ENCODE measurements at regions not wholly inside any gene's neighbourhood (a gene's known extent, or its start where the extent isn't known, plus 50 kb on each side); places are given as distances from the start of the nearest gene placed in this dataset.

DNA sequence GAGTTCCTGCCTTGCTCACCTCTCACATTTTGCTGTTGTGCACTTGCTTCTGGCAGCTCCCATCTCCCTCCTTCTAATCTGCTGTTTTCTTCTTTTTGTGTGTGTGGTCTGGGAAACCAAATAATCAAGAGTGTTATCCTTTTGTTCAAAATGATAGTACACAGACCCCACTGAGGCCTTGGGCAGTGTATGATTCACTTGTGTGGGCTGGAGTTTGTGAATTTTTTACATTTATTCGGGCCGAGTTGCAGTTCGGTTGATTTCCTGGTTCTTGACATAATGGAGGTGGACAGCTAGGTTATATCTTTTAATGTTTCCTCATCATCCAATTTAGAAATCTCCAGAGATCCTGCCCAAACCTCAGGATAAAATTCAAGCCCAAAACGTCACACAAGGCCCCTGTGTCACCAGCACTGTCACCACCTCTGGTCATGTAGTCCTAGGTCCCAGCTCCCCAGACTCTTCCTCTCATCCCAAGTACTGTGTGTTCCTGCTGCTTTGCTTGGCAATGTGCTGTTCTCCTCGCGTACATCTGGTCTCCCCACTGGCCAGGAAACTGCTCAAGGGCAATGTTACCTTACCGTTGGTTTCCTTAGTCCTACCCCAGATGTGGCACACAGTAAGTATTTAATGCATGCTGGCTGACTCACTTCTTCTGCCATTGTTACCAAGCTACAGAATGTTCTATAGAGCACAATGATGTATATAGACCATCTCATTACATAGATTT, 55.7 kb upstream of the PHACTR2 start:
- no peak for DNase-seq

DNA sequence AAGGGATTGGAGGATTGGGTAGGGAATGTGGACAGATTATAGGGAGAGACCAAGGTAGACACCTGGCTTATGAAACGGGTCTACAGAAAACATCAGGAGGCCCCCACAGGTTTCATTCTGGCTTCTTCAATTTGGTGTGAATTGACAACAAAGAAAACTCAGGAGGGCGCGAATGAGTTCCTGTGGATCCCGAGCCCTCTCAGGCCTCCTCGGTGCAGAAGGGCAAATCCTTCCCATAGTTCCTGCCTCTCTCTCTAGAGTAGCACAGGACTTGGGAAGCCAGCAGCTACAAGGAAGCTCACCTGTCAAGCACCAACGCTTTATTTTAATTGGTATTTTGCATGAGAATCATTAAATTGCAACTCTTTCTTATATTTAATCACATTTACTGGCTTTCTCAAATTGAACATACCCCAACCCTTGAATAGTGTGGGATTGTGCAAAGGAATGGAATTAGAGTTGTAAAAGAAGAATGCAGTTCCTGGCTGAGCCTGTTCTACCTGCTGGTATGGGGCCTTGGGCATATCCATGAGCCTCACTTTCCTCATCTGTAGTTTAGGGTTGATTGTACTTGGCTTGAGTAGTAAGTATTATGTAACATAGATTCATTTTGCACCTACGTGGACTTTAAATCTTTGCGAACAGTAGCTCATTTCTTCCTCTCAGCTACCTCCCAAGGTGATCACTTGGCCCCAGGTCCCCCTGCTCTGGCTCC, 56.4 kb upstream of the PHACTR2 start:
- no peak for DNase-seq

DNA sequence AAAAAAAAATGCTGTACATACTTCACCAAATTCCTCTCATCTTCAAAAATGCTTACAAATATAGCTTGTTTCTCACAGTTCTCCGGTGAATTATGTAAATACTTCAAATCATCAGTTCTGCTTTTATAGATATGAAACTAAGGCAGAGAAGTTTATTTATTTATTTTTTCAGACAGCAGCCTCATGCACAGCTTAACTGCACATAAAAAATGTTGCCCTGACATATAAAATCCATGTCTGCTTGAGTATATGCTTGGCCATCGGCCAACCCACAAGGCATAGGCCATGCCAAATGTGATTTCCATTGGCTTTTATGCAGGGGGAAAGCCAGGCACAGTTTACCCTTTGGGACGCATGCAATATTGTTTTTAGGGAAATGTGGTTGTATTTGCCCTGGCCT, 57.3 kb upstream of the PHACTR2 start:
- DNase-seq, result peak; percentile 30

DNA sequence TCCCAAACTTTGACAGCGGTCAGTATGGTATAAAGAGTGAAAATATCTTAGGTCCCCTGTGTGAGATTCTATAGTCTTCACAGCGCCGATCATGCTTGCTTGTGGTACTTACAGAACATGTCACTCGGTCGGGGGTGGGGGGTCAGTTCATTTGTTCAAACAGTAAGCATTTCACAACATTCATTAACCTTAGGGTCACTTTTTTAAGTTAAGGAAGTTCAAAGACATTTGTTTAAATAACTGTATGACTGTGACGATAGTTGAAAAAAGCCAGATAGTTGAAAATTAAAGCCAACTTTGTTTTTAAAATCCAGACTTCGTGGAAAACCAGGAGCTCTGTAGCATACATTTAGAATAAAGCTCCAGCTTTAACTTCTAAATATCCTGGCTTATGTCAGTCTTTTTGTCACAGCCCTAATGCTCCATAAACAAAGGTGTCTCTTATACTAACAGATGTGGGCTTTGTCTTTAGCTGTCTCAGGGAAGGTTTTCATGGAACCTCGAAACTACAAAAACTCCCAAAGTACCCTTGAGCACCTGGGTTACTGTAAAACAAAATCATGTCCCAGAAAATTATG, 57.9 kb upstream of the PHACTR2 start:
- no peak for DNase-seq

DNA sequence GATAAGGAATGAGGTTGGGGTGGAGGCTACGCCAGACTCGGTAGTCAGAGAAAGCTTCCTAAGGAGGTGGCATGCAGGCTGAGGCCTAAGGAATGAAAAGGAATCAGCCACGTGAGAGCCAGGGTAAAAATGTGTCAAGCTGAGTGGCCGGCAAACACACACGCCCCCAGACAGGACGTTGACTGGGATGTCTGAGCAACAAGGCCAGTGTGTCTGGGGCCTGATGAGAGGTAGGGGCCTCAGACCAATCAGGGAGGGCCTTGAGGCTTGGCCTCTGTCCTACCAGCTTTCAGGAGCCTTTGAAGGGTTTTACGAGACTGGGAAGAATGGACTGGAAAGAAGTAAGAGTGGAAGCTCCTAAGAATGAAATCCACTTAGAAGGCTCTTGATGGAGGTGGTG, 61.0 kb upstream of the PHACTR2 start:
- no peak for DNase-seq

DNA sequence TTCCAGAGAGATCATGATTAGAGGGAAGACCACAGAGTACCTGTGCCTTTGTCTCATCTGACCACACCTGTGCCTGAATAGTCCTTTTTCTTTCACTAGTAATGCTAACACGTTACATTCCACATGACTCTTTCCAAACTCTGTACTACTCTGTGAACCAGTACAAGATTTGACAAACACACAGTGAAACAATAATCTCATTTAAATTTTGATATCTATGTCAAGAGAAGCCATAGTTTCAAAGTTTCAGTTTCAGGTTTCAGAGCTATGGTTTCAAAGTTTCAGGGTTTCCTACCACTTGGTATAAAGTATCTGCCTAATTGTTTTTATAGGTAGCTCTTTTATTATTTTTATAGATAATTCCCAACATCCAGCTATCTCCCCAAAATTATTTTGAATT, 62.0 kb upstream of the PHACTR2 start:
- no peak for DNase-seq

DNA sequence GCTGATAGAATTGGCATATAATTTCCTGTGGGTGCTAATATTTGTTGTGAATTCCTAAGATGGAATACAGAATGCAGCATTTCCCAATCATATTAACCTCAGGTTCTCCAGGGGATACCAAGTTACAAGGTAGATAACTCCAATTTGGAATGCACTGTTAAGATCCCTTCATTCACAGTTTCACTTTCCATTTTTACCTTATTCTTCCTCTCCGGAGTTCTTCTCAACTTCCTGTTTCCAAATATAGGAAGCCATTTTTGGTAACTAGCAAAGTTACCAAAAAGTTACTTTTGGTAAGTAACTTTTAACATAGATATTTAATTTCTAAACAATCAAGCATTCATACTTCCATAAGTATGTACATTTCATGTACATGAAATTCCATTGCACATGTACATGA, 63.5 kb upstream of the PHACTR2 start:
- no peak for DNase-seq

DNA sequence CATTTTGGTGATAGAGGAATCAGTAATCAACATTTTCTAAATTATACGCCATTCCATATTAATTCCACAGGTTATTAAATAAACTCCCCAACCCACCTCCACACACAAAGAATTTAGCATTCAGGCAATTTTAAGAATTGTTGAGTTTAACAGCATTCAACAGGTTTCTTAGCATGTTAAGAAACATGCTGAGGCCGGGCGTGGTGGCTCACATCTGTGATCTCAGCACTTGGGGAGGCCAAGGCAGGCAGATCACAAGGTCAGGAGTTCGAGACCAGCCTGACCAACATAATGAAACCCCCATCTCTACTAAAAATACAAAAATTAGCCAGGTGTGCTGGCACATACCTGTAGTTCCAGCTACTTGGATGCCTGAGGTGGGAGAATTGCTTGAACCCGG, 64.0 kb upstream of the PHACTR2 start:
- no peak for DNase-seq

DNA sequence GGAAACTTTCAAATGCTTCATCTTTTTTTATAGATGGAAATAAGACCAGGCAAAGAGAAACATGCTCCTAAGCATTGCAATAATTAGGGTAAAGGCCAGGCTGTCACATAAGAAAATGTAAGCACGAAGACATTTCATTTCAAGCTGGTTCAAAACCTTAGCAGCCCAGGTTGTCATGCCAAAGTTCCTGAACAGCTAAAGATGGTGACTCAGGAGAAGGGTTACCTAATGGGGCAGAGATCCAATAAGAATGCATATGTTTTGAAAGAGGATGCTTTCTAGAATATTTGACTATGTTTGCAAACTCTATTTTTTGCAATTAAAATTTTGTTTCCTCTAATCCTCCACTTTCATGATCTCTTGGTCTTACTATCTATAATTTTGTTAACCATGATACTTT, 65.6 kb upstream of the PHACTR2 start:
- no peak for DNase-seq

DNA sequence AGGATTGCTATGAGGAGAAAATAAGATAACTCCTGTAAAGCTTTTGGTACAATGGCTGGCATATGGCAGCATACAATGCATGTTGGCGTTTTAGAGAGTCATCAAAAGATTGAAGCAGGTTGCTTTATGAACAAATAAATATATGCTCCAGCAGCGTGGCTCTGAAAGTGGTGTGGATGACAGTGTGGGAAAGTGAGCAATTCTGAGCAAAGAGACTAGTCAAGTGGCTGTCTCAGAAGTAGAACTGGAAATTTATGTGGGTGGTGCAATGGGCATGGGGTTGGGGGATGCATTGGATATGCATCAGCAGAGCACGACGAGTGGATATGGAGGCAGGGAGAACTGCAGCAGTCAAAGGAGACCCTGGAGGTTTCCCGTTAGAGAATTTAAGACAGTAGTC, 66.2 kb upstream of the PHACTR2 start:
- DNase-seq, result no peak

DNA sequence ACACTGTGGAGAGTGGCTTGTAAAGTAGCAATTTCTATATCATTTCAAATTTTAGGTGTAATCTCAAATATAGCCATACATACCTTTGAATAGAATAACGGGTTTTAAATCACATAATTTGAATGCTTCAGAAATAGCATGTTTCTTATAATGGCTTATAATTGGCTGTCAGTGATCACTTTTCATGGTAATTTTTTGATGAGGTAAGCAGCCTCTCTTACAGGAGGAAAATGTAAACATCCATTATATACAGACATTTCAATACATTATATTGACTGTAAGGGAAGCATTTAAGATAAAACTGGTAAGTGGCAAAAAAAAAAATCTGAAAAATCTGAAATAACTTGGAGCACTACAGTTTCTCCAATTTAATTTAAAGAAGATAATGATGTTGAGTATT, 67.8 kb upstream of the PHACTR2 start:
- DNase-seq, result no peak

DNA sequence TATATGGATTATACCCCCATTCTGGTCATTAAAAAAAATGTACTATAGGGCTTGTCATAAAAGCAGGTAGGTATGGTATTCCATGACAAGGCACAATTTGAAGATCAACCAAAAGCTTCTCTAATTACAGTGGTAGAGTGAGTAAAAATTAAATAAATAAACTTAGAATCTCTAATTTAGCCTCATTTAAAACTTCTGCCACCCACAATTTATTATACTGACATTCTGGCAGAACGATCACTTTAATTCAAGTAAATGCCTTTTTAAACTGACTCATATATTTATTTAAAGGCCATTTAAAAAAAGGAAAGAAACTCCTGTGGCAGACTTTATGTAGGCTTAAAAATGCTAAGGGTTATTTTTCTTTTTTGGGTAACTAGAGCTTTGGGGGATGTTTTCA, 68.3 kb upstream of the PHACTR2 start:
- DNase-seq, result no peak

DNA sequence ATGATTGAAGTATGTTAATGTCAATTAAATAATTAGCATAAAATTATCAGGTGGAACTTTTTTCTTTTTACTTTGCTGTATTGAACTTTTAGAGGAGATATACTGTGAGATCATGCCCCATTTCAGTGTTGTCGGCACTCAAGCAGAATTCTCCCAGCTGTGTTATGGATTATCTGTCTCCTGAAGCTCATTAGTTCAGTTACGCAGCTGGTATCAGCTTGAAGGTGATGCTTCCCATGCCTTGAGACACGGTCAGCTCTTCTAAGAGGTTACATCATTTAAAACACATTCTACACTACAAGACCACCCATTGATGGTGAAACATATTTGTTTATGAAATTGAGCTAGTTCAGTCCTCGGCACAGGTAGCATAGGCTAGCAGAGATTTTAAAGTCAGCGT, 68.9 kb upstream of the PHACTR2 start:
- DNase-seq, result no peak

DNA sequence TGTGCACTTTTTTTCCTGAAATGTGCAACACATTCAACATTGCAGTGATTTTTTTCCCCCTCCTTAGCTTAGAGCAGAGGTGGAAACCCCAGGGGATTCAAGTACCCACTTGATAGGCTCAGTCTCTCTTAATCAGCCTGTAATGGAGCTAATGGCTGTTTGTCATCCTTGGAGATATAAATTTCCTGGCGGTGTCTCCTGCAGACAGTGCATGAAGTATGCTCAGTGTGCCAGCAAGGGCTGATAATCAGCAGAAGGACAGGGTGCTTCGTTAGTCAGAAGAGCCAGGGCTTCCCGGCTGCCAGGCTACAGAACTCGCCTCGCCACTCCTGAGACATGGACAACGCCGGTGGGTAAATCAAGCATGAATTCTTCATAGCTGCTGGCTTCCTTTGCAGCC, 69.8 kb upstream of the PHACTR2 start:
- no peak for DNase-seq

DNA sequence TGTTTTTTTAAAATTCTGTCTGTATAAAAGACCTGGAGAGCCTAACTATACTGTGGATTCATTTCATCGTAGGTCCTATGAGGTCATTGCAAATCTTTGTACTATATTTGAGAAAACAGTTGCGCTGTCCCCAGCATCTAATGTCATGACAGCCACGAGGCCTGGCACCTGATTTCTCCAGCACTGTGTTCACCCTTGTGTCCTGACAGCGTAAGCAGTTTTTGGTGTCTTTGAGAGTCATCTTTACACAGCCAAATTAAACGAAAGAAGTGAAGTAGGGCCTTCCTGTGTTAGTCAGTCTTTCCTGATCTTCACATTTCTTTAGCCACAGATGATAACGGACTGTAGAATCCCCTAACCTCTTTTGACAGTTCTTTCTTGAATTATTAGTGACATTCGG, 70.6 kb upstream of the PHACTR2 start:
- no peak for DNase-seq

DNA sequence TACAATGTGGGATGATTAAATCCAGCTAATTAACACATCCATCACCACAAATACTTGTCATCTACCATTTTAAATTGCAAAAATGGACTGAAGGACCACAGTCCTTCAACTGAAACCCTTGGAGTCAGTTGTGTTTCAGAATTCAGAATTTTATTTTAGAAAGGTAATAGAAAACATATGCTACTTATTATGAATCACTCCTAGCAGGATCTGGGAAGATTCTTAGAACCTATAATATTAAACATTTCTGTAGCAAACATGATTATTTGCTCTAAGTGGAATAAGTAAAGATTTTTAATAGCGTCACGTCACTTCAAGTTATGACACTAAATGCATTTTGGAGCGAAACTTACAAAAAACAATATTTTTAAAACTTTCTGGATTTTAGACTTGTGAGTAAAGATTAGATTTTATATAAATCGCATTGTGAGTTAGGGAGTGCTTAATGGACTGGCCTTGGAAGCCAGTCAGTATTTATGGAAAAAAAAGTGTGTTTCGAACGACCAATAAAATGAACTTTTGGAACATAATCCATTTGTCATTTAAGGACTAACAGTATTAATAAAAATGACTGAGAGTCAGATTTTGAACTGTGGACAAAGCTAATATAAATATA, 71.8 kb upstream of the PHACTR2 start:
- DNase-seq, result no peak

DNA sequence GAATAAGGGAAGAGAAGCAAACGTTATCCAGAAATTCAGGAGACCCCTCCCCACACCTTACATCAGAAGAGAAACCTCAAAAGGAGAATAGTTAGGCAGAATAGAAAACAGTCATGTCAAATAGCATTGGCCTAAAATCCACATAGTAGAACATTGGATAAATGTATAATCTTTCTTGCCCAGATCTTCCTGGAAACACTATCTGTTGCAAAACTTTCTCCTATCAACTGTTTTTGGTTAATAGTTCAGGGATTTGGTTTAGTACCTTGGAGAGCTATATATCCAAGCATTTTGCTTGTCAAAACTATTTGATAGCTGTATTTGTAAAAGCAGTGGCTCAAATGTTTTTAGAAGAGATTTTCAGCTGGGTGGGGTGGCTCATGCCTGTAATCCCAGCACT, 74.3 kb upstream of the PHACTR2 start:
- DNase-seq, result no peak

DNA sequence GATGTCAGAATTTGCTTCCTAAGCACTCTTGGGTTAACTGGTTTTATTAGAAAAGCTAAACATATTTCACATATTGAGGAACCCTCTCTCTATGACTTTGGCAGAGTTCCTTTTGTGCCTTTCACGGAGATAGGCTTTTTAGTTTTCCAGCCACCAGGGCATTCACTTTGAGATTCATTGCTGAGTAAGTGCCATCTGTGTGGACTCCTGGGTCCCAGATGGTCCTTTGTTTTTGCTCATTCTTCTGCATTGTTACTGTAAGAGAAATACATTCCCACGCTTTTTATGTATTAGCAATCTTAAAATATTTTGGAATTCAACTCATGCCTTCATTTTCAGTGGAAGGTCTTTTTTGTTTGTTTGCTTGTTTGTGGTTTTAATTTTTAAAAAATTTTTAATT, 76.3 kb upstream of the PHACTR2 start:
- DNase-seq, result no peak

DNA sequence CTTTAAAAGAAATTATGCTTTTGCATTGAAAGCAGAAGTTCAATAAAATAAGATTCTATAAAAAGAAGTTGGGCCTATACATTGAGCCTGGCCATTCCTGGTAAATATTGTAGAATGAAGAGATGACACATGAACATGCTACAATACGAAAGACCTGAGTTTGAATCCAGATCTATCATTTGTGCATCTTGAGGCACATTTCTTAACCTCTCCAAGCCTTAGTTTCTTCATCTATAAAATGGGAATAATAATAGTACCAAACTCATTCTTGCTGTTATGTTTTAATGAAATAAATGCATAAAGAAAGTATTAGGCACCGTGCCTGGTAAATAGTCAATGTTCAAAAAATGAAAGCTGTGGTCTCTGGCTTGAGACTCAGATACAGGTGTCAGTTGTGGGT, 76.9 kb upstream of the PHACTR2 start:
- DNase-seq, result no peak

DNA sequence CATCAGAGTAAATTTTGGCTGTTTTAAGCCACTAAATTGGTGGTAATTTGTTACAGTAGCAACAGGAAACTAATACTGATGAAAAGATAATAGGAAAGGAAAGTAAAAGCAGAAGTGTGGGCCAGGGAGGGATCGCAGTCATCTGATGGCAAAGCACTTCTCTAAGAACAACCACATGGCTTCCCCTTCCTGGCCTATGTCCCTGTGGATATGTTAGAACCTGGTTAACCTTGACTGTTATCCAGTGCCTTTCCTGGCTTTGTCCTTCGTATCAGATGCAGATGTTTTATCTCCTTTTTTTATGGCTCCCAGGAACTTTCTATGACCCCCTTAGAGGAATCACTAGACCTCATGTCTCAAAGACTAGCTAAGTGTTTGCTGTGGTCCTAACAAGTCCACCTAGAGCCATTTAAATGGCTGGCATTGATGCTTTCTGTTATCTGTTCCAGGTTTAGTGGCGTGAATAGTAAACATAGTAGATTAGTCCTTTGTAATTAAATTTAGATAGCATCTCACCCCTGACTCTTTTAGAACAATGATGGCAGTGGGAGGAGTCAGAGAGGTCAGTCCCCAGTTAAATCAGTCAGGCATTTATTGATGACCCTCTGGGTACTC, 79.2 kb upstream of the PHACTR2 start:
- DNase-seq, result no peak

DNA sequence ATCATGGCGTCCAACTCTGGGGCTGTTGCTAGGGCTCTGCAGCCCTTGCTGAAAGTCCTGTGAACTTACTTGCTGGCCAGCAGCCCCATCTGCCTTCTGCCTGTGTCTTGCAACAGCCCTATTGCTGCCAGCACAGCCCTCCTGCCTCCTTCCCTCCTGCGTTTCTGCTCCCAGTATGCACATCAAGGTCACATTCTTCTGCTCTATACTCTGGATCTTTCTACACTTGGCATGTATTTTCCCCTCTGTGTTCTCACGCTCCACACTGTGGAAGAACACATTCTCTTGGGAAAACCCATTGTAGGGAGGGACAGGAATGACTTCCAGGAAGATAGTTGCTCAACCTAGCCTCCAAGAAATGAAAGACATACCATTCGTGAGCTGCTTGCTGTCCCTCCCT, 80.9 kb upstream of the PHACTR2 start:
- no peak for DNase-seq

DNA sequence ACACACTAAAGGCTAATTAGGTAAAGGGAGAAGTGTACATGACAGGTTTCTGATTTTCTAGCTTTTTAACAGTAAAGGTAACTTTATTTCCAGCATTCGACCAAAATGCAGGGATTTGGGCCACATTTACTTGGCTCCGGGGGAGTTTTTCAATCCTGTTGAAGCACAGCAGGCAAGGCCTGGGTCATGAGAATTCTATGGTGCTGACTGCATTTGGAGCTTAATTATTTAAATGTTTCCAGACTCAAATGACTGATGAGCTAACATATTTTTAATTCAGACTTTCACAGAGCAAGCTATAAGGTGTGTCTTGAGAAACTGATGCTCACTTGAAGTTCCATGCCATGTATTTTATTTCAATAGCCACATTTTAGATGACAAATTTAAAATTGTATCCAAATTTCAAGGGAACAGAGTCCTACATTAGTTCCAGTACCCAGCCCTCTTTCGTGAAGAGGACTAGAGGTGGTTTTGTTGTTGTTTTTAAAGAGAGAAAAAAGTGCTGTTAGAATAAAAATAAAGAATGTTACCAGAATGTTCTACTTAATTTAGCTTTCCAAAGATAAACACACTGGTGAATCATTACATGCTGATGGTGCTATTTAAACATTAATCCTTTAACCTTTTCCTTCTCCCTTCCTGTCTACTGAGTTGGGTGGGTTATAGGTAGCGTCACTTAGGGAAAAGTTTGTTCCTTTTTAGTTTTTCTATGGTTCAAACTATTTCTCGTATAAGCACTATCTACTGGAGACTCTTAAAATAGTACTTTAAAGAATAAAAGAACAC, 82.3 kb upstream of the PHACTR2 start:
- no peak for DNase-seq

DNA sequence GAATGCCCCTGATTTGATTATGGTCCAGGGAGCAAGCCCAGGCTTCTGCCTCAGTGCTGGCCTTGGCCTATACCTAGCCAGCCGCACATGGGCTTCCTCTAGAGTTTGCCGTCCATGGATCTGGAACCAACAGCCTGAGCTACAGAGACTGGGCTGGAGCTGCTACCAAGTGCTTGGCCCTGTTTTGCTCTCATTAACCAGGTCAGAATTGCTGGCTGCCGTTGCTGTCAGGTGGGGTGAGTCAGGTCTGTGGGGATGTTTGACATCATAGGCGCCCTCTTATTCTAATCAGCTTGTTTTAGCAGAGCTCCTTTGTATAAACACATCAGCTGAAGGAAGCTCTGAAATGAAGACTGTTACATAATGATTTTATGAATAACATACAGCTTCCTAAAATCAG, 83.1 kb upstream of the PHACTR2 start:
- no peak for DNase-seq
